ENCODE measurements at regions not wholly inside any gene's neighbourhood (a gene's known extent, or its start where the extent isn't known, plus 50 kb on each side); places are given as distances from the start of the nearest gene placed in this dataset.

- no peaks in the 10 kb centered on the region for H3K9me3 ChIP-seq (ENCODE audit: severe bottlenecking)
Observed at GRCh38 chr4:181319629-181320028, 923.6 kb upstream of the TENM3 start.

GRCh38 chr4:181323061-181323460 is 920.1 kb upstream of the TENM3 start:
- no peak for TF ChIP-seq CTCF (IDR thresholded peaks at IDR 0.05; ENCODE audit: poor library complexity, severe bottlenecking)
- ATAC-seq (ENCODE audit: low read depth) (no peak), DNase-seq (ENCODE audit: low spot score) (no peak)
- Histone ChIP-seq H3K9me3 (ENCODE audit: severe bottlenecking) (no peaks in the 10 kb centered on the region), H3K36me3 (ENCODE audit: low read depth) (no peaks in the 10 kb centered on the region), H3K4me1 (ENCODE audit: insufficient read depth, poor library complexity, severe bottlenecking) (no peaks in the 10 kb centered on the region), H3K27ac (ENCODE audit: poor library complexity, severe bottlenecking) (no peak overlapping the region), H3K27me3 (ENCODE audit: insufficient read depth, poor library complexity, severe bottlenecking) (no peaks in the 10 kb centered on the region), H3K4me3 (ENCODE audit: severe bottlenecking) (no peak overlapping the region)

More at GRCh38 chr4:181319629-181320028, 923.6 kb upstream of the TENM3 start:
- H3K36me3 ChIP-seq (ENCODE audit: low read depth), result no peaks in the 10 kb centered on the region
- DNase-seq (ENCODE audit: low spot score) (no peak), ATAC-seq (ENCODE audit: low read depth) (no peak)
- H3K27ac ChIP-seq (ENCODE audit: poor library complexity, severe bottlenecking), result no peak overlapping the region
- no peaks in the 10 kb centered on the region for H3K27me3 ChIP-seq (ENCODE audit: insufficient read depth, poor library complexity, severe bottlenecking)
- TF ChIP-seq CTCF (IDR thresholded peaks at IDR 0.05; ENCODE audit: poor library complexity, severe bottlenecking), result no peak
- no peaks in the 10 kb centered on the region for H3K4me1 ChIP-seq (ENCODE audit: insufficient read depth, poor library complexity, severe bottlenecking)
- no peak overlapping the region for H3K4me3 ChIP-seq (ENCODE audit: severe bottlenecking)

- Histone ChIP-seq H3K9me3 (ENCODE audit: severe bottlenecking) (no peaks in the 10 kb centered on the region), H3K36me3 (ENCODE audit: low read depth) (no peaks in the 10 kb centered on the region), H3K4me3 (ENCODE audit: severe bottlenecking) (no peak overlapping the region), H3K27me3 (ENCODE audit: insufficient read depth, poor library complexity, severe bottlenecking) (no peaks in the 10 kb centered on the region), H3K27ac (ENCODE audit: poor library complexity, severe bottlenecking) (no peak overlapping the region), H3K4me1 (ENCODE audit: insufficient read depth, poor library complexity, severe bottlenecking) (no peaks in the 10 kb centered on the region)
- TF ChIP-seq CTCF (IDR thresholded peaks at IDR 0.05; ENCODE audit: poor library complexity, severe bottlenecking), result no peak
- DNase-seq (ENCODE audit: low spot score) (no peak), ATAC-seq (ENCODE audit: low read depth) (no peak)
Observed at GRCh38 chr4:181330654-181331201, 912.5 kb upstream of the TENM3 start.

- DNase-seq (ENCODE audit: low spot score) (no peak), ATAC-seq (ENCODE audit: low read depth) (no peak)
- TF ChIP-seq CTCF (IDR thresholded peaks at IDR 0.05; ENCODE audit: poor library complexity, severe bottlenecking), result no peak
- no peaks in the 10 kb centered on the region for H3K27me3 ChIP-seq (ENCODE audit: insufficient read depth, poor library complexity, severe bottlenecking)
- no peaks in the 10 kb centered on the region for H3K36me3 ChIP-seq (ENCODE audit: low read depth)
- H3K4me1 ChIP-seq (ENCODE audit: insufficient read depth, poor library complexity, severe bottlenecking), result no peaks in the 10 kb centered on the region
- no peaks in the 10 kb centered on the region for H3K9me3 ChIP-seq (ENCODE audit: severe bottlenecking)
- no peak overlapping the region for H3K27ac ChIP-seq (ENCODE audit: poor library complexity, severe bottlenecking)
- no peak overlapping the region for H3K4me3 ChIP-seq (ENCODE audit: severe bottlenecking)
Observed at GRCh38 chr4:181331214-181331613, 912.0 kb upstream of the TENM3 start.

GRCh38 chr4:181345931-181346330 is 897.3 kb upstream of the TENM3 start:
- TF ChIP-seq CTCF (IDR thresholded peaks at IDR 0.05; ENCODE audit: poor library complexity, severe bottlenecking), result no peak
- H3K9me3 ChIP-seq (ENCODE audit: severe bottlenecking), result no peaks in the 10 kb centered on the region
- H3K4me1 ChIP-seq (ENCODE audit: insufficient read depth, poor library complexity, severe bottlenecking), result no peaks in the 10 kb centered on the region
- DNase-seq (ENCODE audit: low spot score), result no peak
- ATAC-seq (ENCODE audit: low read depth), result no peak
- no peaks in the 10 kb centered on the region for H3K36me3 ChIP-seq (ENCODE audit: low read depth)
- no peak overlapping the region for H3K27ac ChIP-seq (ENCODE audit: poor library complexity, severe bottlenecking)
- H3K27me3 ChIP-seq (ENCODE audit: insufficient read depth, poor library complexity, severe bottlenecking), result no peaks in the 10 kb centered on the region
- H3K4me3 ChIP-seq (ENCODE audit: severe bottlenecking), result no peak overlapping the region

All from RWPE2 (cell line).